ENCODE measurements at regions not wholly inside any gene's neighbourhood (a gene's known extent, or its start where the extent isn't known, plus 50 kb on each side); places are given as distances from the start of the nearest gene placed in this dataset.

- Histone ChIP-seq H3K27me3 (peaks cover 0 to 3% of the 10 kb centered on the region in 2 donors), H3K27ac (no peak overlapping the region), H3K9me3 (no peaks in the 10 kb centered on the region), H3K4me3 (no peak overlapping the region), H3K4me1 (no peaks in the 10 kb centered on the region), H3K36me3 (no peaks in the 10 kb centered on the region)
- intact Hi-C loops (cut with DNase I; ENCODE audit: low total_unique reads) = no loop called here
- no peak for TF ChIP-seq CTCF (IDR thresholded peaks at IDR 0.05)
- no peak for DNase-seq
These were observed 137.1 kb upstream of the ERCC6L2 start for GRCh38 chr9:95738438-95738837.

- TF ChIP-seq CTCF (IDR thresholded peaks at IDR 0.05) = no peak
- intact Hi-C loops (cut with DNase I; ENCODE audit: low total_unique reads) = no loop called here
These were observed 138.5 kb upstream of the ERCC6L2 start for GRCh38 chr9:95736891-95737522.

GRCh38 chr9:95736370-95736769 is 139.1 kb upstream of the ERCC6L2 start:
- Histone ChIP-seq H3K27me3 (peaks cover 0 to 3% of the 10 kb centered on the region in 2 donors), H3K9me3 (no peaks in the 10 kb centered on the region), H3K4me3 (no peak overlapping the region), H3K36me3 (no peaks in the 10 kb centered on the region), H3K27ac (no peak overlapping the region), H3K4me1 (no peaks in the 10 kb centered on the region)
- intact Hi-C loops (cut with DNase I; ENCODE audit: low total_unique reads) = no loop called here
- no peak for TF ChIP-seq CTCF (IDR thresholded peaks at IDR 0.05)
- DNase-seq = no peak

More at GRCh38 chr9:95736891-95737522, 138.5 kb upstream of the ERCC6L2 start:
- peaks cover 0 to 3% of the 10 kb centered on the region in 2 donors for H3K27me3 ChIP-seq
- no peak overlapping the region for H3K4me3 ChIP-seq
- H3K36me3 ChIP-seq = no peaks in the 10 kb centered on the region
- no peaks in the 10 kb centered on the region for H3K4me1 ChIP-seq
- no peaks in the 10 kb centered on the region for H3K9me3 ChIP-seq
- DNase-seq = no peak
- H3K27ac ChIP-seq = no peak overlapping the region

- TF ChIP-seq CTCF (IDR thresholded peaks at IDR 0.05) = no peak
- Histone ChIP-seq H3K27ac (no peak overlapping the region), H3K4me3 (no peak overlapping the region), H3K36me3 (no peaks in the 10 kb centered on the region), H3K4me1 (no peaks in the 10 kb centered on the region), H3K9me3 (no peaks in the 10 kb centered on the region), H3K27me3 (peaks cover 0 to 3% of the 10 kb centered on the region in 2 donors)
- DNase-seq = no peak
- intact Hi-C loops (cut with DNase I; ENCODE audit: low total_unique reads) = no loop called here
These were observed 139.8 kb upstream of the ERCC6L2 start for GRCh38 chr9:95735701-95736100.

GRCh38 chr9:95733741-95734666 is 141.5 kb upstream of the ERCC6L2 start:
- no peaks in the 10 kb centered on the region for H3K36me3 ChIP-seq
- intact Hi-C loops (cut with DNase I; ENCODE audit: low total_unique reads) = no loop called here

More at GRCh38 chr9:95733741-95734666, 141.5 kb upstream of the ERCC6L2 start:
- TF ChIP-seq CTCF (IDR thresholded peaks at IDR 0.05) = no peak
- Histone ChIP-seq H3K27me3 (peaks cover 0 to 3% of the 10 kb centered on the region in 2 donors), H3K4me3 (no peak overlapping the region), H3K4me1 (no peaks in the 10 kb centered on the region), H3K9me3 (no peaks in the 10 kb centered on the region), H3K27ac (no peak overlapping the region)
- DNase-seq = no peak

Measured in tibial artery (tissue), 4 donors.